Fibroblast of upper back skin (primary cell): ENCODE measurements at regions not wholly inside any gene's neighbourhood (a gene's known extent, or its start where the extent isn't known, plus 50 kb on each side); places are given as distances from the start of the nearest gene placed in this dataset.

Experiments used
- DNase-seq: peaks from one replicate; pipeline ENCODE4 v3.0.0-alpha.2; 2013

- no peak for DNase-seq
These were observed 237.2 kb upstream of the CTBP2 start for GRCh38 chr10:125397608-125398007.

GRCh38 chr10:125396676-125397075 is 236.3 kb upstream of the CTBP2 start:
- DNase-seq, result peak; percentile 90

- DNase-seq, result peak; percentile 84
These were observed 232.2 kb upstream of the CTBP2 start for GRCh38 chr10:125392609-125393008.

- DNase-seq, result peak; percentile 75
These were observed 231.8 kb upstream of the CTBP2 start for GRCh38 chr10:125392154-125392553.

GRCh38 chr10:125389648-125390047 is 229.3 kb upstream of the CTBP2 start:
- no peak for DNase-seq

GRCh38 chr10:125379592-125379991 is 219.2 kb upstream of the CTBP2 start:
- DNase-seq, result no peak

- DNase-seq, result peak; percentile 77
These were observed 217.0 kb upstream of the CTBP2 start for GRCh38 chr10:125377368-125377767.

GRCh38 chr10:125375210-125375609 is 214.8 kb upstream of the CTBP2 start:
- DNase-seq, result no peak

GRCh38 chr10:125373546-125373945 is 213.2 kb upstream of the CTBP2 start:
- DNase-seq, result no peak

GRCh38 chr10:125370578-125370977 is 210.2 kb upstream of the CTBP2 start:
- DNase-seq, result no peak

GRCh38 chr10:125369382-125370326 is 209.3 kb upstream of the CTBP2 start:
- DNase-seq, result no peak

- peak; percentile 34 for DNase-seq
These were observed 207.8 kb upstream of the CTBP2 start for GRCh38 chr10:125368146-125368545.

- no peak for DNase-seq
These were observed 203.4 kb upstream of the CTBP2 start for GRCh38 chr10:125363791-125364190.

GRCh38 chr10:125362950-125363349 is 202.6 kb upstream of the CTBP2 start:
- DNase-seq, result no peak

- no peak for DNase-seq
These were observed 199.0 kb upstream of the CTBP2 start for GRCh38 chr10:125359401-125359800.

- DNase-seq, result no peak
These were observed 195.3 kb upstream of the CTBP2 start for GRCh38 chr10:125355657-125356056.

GRCh38 chr10:125350519-125350918 is 190.2 kb upstream of the CTBP2 start:
- DNase-seq, result no peak

GRCh38 chr10:125348536-125348935 is 188.2 kb upstream of the CTBP2 start:
- no peak for DNase-seq

- DNase-seq, result no peak
These were observed 184.3 kb upstream of the CTBP2 start for GRCh38 chr10:125344573-125345171.

GRCh38 chr10:125343983-125344382 is 183.6 kb upstream of the CTBP2 start:
- no peak for DNase-seq

GRCh38 chr10:125343118-125343925 is 183.0 kb upstream of the CTBP2 start:
- DNase-seq, result peak; percentile 14

GRCh38 chr10:125341611-125342010 is 181.2 kb upstream of the CTBP2 start:
- no peak for DNase-seq

- DNase-seq, result peak; percentile 27
These were observed 180.5 kb upstream of the CTBP2 start for GRCh38 chr10:125340903-125341302.
